ENCODE measurements at regions not wholly inside any gene's neighbourhood (a gene's known extent, or its start where the extent isn't known, plus 50 kb on each side); places are given as distances from the start of the nearest gene placed in this dataset.
"Not testable (repeated sequence)": the region's sequence is repeated elsewhere in the genome, so short reads cannot be mapped to it uniquely, and the experiment has no call there.

DNA sequence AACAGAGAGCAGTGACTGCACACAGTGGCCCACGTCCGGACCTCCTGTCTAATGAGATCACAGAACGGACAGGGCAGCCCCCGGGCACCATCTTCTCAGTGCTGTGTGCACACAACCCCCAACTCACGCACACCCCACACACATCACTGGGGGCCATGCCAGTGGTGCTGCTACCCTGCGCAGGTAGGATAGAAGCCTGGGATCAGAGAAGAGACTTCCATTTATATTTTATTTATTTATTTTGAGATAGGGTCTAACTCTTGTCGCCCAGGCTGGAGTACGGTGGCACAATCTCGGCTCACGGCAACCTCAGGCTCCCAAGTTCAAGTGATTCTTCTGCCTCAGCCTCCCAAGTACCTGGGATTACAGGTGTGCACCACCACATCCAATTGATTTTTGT lies 71.5 kb upstream of the TNK2 start:
- 98 to 99% methylated on average over 10 of the region's 10 CpGs; no CpG with 5 or more reads in 1 of the 3 donors for WGBS, 3 donors
- DNase-seq; H3K9me3 ChIP-seq; H3K4me1 ChIP-seq (ENCODE audit: insufficient read depth); intact Hi-C loops (cut with DNase I); H3K27me3 ChIP-seq; H3K27ac ChIP-seq; H3K4me3 ChIP-seq; H3K36me3 ChIP-seq: not testable (repeated sequence)

DNA sequence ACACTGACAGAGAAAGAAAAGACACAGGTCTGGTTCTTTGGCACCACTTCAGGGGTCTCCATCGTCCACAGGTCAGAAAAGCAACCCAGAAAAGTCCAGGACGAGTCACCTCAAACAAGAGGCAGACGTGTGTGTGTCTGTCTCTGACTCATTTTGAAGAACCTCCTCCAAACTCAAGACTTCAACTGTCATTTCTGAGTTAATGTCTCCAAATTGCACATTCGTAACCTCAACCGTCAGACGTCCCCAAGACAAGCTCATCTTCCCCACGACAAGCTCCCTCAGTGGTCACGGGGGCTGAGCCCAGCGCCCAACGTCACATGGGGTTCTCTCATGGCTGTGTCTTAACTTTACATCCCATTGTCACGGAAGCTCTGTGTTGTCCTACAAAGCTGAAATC lies 70.2 kb upstream of the TNK2 start:
- H3K27me3 ChIP-seq; intact Hi-C loops (cut with DNase I); H3K9me3 ChIP-seq; H3K27ac ChIP-seq; H3K4me1 ChIP-seq (ENCODE audit: insufficient read depth); H3K36me3 ChIP-seq; H3K4me3 ChIP-seq; DNase-seq: not testable (repeated sequence)
- 67 to 92% methylated on average over 3 to 6 of the region's 11 CpGs; no CpG with 5 or more reads in 1 of the 3 donors for WGBS, 3 donors

- intact Hi-C loops (cut with DNase I); H3K27me3 ChIP-seq; H3K4me3 ChIP-seq; DNase-seq; H3K36me3 ChIP-seq; H3K9me3 ChIP-seq; H3K27ac ChIP-seq; H3K4me1 ChIP-seq (ENCODE audit: insufficient read depth): not testable (repeated sequence)
- WGBS, 3 donors = 91 to 93% methylated on average over 6 to 9 of the region's 19 CpGs; no CpG with 5 or more reads in 1 of the 3 donors
Measured at GRCh38 chr3:195976876-195977275, 68.5 kb upstream of the TNK2 start.

DNA sequence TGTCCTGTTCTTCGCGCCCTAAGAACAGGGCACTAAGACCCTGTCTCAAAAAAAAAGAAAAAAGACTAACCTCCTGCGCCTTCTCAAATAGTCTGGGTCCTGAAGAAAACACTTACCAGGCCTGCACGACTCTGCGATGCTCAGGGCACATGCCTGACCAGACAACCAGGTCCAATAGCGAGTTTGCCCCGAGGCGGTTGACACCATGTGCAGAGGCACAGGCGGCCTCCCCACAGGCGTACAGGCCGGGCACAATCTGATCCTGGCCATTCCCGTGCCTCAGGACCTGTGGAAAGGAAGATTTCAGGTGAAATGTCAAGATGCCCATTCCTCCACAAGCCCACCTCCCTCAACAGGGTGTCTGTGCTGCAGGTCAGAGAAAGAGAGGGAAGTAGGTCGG lies 65.9 kb upstream of the TNK2 start:
- H3K36me3 ChIP-seq; H3K4me1 ChIP-seq (ENCODE audit: insufficient read depth); H3K27me3 ChIP-seq; H3K27ac ChIP-seq; H3K4me3 ChIP-seq; DNase-seq; H3K9me3 ChIP-seq; intact Hi-C loops (cut with DNase I): not testable (repeated sequence)
- WGBS, 3 donors = 92 to 93% methylated on average over 12 to 13 of the region's 13 CpGs; no CpG with 5 or more reads in 1 of the 3 donors

GRCh38 chr3:195970873-195971272 lies 62.5 kb upstream of the TNK2 start:
- H3K36me3 ChIP-seq = not testable (repeated sequence)

GRCh38 chr3:195969838-195970776 lies 61.8 kb upstream of the TNK2 start:
- H3K4me1 ChIP-seq (ENCODE audit: insufficient read depth); H3K27ac ChIP-seq; H3K27me3 ChIP-seq; H3K36me3 ChIP-seq; intact Hi-C loops (cut with DNase I); H3K4me3 ChIP-seq; H3K9me3 ChIP-seq; DNase-seq: not testable (repeated sequence)
- WGBS, 3 donors = 75 to 89% (median 87%) methylated on average over 5 to 21 of the region's 22 CpGs

More at GRCh38 chr3:195970873-195971272, 62.5 kb upstream of the TNK2 start:
- H3K27me3 ChIP-seq; H3K9me3 ChIP-seq; H3K4me3 ChIP-seq; DNase-seq; H3K27ac ChIP-seq; H3K4me1 ChIP-seq (ENCODE audit: insufficient read depth); intact Hi-C loops (cut with DNase I): not testable (repeated sequence)
- 73 to 91% (median 91%) methylated on average over 6 to 9 of the region's 9 CpGs for WGBS, 3 donors

- DNase-seq; H3K27ac ChIP-seq; H3K4me1 ChIP-seq (ENCODE audit: insufficient read depth); H3K27me3 ChIP-seq; H3K4me3 ChIP-seq; H3K36me3 ChIP-seq; intact Hi-C loops (cut with DNase I); H3K9me3 ChIP-seq: not testable (repeated sequence)
- WGBS, 3 donors = 86% methylated on average over 9 of the region's 9 CpGs; no CpG with 5 or more reads in 1 of the 3 donors
Measured at GRCh38 chr3:195969341-195969740, 61.0 kb upstream of the TNK2 start.

DNA sequence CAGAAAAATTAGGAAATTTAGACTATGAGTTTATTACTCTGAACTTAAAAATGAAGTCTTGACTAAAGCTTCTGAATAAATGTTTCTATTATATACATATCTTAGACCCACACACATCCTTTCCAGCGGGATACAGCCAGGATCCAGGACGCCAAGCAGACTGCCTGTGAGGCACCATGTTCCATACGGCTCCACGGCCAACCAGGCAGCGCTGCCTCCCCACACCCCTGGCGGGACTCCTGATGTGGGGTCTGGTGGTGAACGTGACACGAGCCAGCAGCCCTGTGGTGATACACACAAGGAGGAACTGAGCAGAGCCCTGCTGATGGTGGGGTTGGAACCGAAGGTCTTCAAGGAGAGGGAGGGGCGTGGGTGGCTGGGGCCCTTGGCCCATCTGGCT lies 59.8 kb upstream of the TNK2 start:
- DNase-seq; H3K36me3 ChIP-seq; H3K27me3 ChIP-seq; H3K27ac ChIP-seq; H3K4me1 ChIP-seq (ENCODE audit: insufficient read depth); H3K4me3 ChIP-seq; intact Hi-C loops (cut with DNase I); H3K9me3 ChIP-seq: not testable (repeated sequence)
- 80 to 87% methylated on average over 3 to 8 of the region's 10 CpGs; no CpG with 5 or more reads in 1 of the 3 donors for WGBS, 3 donors

- intact Hi-C loops (cut with DNase I); H3K4me3 ChIP-seq; H3K9me3 ChIP-seq; H3K27me3 ChIP-seq; H3K4me1 ChIP-seq (ENCODE audit: insufficient read depth); DNase-seq; H3K27ac ChIP-seq; H3K36me3 ChIP-seq: not testable (repeated sequence)
- WGBS, 3 donors = no CpG with 5 or more reads among the region's 16 CpGs
Measured at GRCh38 chr3:195967387-195967720, 59.0 kb upstream of the TNK2 start.

DNA sequence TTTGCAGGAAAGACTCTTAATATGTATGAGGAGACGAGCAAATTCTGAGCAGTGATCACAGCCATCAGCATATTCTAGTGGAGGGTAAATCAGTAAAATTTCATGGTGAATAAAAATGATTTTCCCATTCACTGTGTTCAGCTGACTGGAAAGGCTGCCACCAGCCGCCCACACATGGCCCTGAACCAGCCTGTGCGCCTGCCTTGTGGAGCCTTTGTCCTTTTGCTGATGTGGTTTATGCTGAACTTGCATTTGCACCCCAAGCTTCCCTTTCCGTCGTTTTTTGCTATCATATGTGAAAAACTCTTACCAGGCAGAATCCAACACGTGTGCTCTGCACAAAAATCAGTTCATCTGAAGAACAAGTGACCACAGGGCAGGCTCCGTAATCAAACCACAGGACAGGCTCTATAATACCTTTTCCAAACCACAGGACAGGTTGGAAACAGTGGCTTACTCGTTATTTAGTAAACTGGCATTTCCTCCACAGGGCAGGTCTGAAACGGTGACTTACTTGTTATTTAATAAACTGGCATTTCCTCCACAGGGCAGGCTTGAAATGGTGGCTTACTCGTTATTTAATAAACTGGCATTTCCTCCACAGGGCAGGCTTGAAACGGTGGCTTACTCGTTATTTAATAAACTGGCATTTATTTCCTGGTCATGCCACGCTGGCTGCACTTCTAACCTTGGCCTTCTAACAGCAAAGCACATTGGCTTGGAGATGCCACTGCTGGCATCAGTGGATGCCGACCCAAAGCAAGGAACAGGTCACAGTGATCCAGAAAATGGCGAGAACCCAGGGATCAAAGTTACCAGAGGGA lies 58.4 kb upstream of the TNK2 start:
- DNase-seq; H3K9me3 ChIP-seq; H3K4me1 ChIP-seq (ENCODE audit: insufficient read depth); H3K36me3 ChIP-seq; H3K27ac ChIP-seq; H3K27me3 ChIP-seq; H3K4me3 ChIP-seq; intact Hi-C loops (cut with DNase I): not testable (repeated sequence)
- 65 to 72% (median 68%) methylated on average over 9 to 13 of the region's 15 CpGs for WGBS, 3 donors

DNA sequence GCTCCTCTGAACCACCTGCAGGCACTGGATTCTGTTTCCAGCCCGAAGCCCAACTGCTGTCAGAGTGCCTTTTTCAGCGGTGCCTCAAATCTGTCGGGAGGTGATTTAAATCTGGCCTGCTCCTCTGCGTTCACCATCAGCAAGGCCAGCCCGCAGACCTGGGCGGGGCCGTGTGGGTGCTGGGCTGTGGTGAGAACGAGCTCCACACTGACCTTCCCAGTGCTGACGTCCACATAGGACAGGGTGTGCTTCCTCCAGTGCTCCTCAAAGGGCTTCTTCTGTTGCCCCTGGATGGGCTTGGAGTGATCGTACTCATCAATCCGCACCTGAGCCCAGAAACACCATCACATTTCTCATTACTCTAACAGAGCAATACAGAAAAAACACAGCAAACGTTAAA lies 56.9 kb upstream of the TNK2 start:
- H3K36me3 ChIP-seq; H3K27ac ChIP-seq; H3K9me3 ChIP-seq; intact Hi-C loops (cut with DNase I); H3K4me3 ChIP-seq; H3K4me1 ChIP-seq (ENCODE audit: insufficient read depth); H3K27me3 ChIP-seq; DNase-seq: not testable (repeated sequence)
- 82 to 89% (median 87%) methylated on average over 1 to 12 of the region's 12 CpGs for WGBS, 3 donors

Data from ovary (tissue), 7 donors.